HL-60 (cell line): ENCODE measurements at regions not wholly inside any gene's neighbourhood (a gene's known extent, or its start where the extent isn't known, plus 50 kb on each side); places are given as distances from the start of the nearest gene placed in this dataset.

Experiments used
- CTCF ChIP-seq: IDR thresholded peaks from one replicate; pipeline ENCODE4 v1.5.1; 2011; ENCODE audit warnings: low read length, control low read depth, inconsistent platforms; ENCODE audit not compliant: insufficient read depth
- REST ChIP-seq: IDR thresholded peaks from 2 replicates; pipeline ENCODE4 v1.6.1; 2012; ENCODE audit warnings: low read depth; ENCODE audit not compliant: insufficient replicate concordance
- SPI1 ChIP-seq: IDR thresholded peaks from 2 replicates; pipeline ENCODE4 v1.6.1; 2012; ENCODE audit warnings: low read depth, mild to moderate bottlenecking, borderline replicate concordance

GRCh38 chr5:166431456-166431855 is 1860.0 kb upstream of the WWC1 start:
- TF ChIP-seq CTCF (no peak), REST (no peak), SPI1 (no peak)
